ENCODE measurements at regions not wholly inside any gene's neighbourhood (a gene's known extent, or its start where the extent isn't known, plus 50 kb on each side); places are given as distances from the start of the nearest gene placed in this dataset.
"Not testable (repeated sequence)": the region's sequence is repeated elsewhere in the genome, so short reads cannot be mapped to it uniquely, and the experiment has no call there.

GRCh38 chr10:65566906-65567305 is 1358.9 kb upstream of the LRRTM3 start:
- in situ Hi-C loops (cut with HindIII; ENCODE audit: low pct_unique_long_range_greater_than_20kb, low sequenced_read_pairs), result no loop called here

GRCh38 chr10:65570143-65571010 is 1355.5 kb upstream of the LRRTM3 start:
- in situ Hi-C loops (cut with HindIII; ENCODE audit: low pct_unique_long_range_greater_than_20kb, low sequenced_read_pairs), result no loop called here

More at GRCh38 chr10:65566906-65567305, 1358.9 kb upstream of the LRRTM3 start:
- DNase-seq (ENCODE audit: low read depth, low spot score), result no peak

GRCh38 chr10:65571011-65571570 is 1354.7 kb upstream of the LRRTM3 start:
- DNase-seq (ENCODE audit: low read depth, low spot score), result peak; percentile 2
- in situ Hi-C loops (cut with HindIII; ENCODE audit: low pct_unique_long_range_greater_than_20kb, low sequenced_read_pairs), result no loop called here

More at GRCh38 chr10:65570143-65571010, 1355.5 kb upstream of the LRRTM3 start:
- DNase-seq (ENCODE audit: low read depth, low spot score), result peak; percentile 63

- DNase-seq (ENCODE audit: low read depth, low spot score), result no peak
- in situ Hi-C loops (cut with HindIII; ENCODE audit: low pct_unique_long_range_greater_than_20kb, low sequenced_read_pairs), result no loop called here
These were observed 1344.3 kb upstream of the LRRTM3 start for GRCh38 chr10:65581426-65582026.

- in situ Hi-C loops (cut with HindIII; ENCODE audit: low pct_unique_long_range_greater_than_20kb, low sequenced_read_pairs), result no loop called here
- no peak for DNase-seq (ENCODE audit: low read depth, low spot score)
These were observed 1323.5 kb upstream of the LRRTM3 start for GRCh38 chr10:65602182-65602865.

- in situ Hi-C loops (cut with HindIII; ENCODE audit: low pct_unique_long_range_greater_than_20kb, low sequenced_read_pairs), result no loop called here
- peak; percentile 64 for DNase-seq (ENCODE audit: low read depth, low spot score)
These were observed 1314.2 kb upstream of the LRRTM3 start for GRCh38 chr10:65611592-65611991.

GRCh38 chr10:65614956-65615565 is 1310.8 kb upstream of the LRRTM3 start:
- DNase-seq (ENCODE audit: low read depth, low spot score), result no peak
- in situ Hi-C loops (cut with HindIII; ENCODE audit: low pct_unique_long_range_greater_than_20kb, low sequenced_read_pairs), result no loop called here

GRCh38 chr10:65618126-65618525 is 1307.7 kb upstream of the LRRTM3 start:
- no peak for DNase-seq (ENCODE audit: low read depth, low spot score)
- in situ Hi-C loops (cut with HindIII; ENCODE audit: low pct_unique_long_range_greater_than_20kb, low sequenced_read_pairs), result no loop called here

- no peak for DNase-seq (ENCODE audit: low read depth, low spot score)
- in situ Hi-C loops (cut with HindIII; ENCODE audit: low pct_unique_long_range_greater_than_20kb, low sequenced_read_pairs), result no loop called here
These were observed 1305.3 kb upstream of the LRRTM3 start for GRCh38 chr10:65620404-65621048.

GRCh38 chr10:65622608-65623007 is 1303.2 kb upstream of the LRRTM3 start:
- DNase-seq (ENCODE audit: low read depth, low spot score), result no peak
- in situ Hi-C loops (cut with HindIII; ENCODE audit: low pct_unique_long_range_greater_than_20kb, low sequenced_read_pairs), result no loop called here

GRCh38 chr10:65628493-65629139 is 1297.2 kb upstream of the LRRTM3 start:
- no peak for DNase-seq (ENCODE audit: low read depth, low spot score)
- in situ Hi-C loops (cut with HindIII; ENCODE audit: low pct_unique_long_range_greater_than_20kb, low sequenced_read_pairs), result no loop called here

GRCh38 chr10:65660006-65660405 is 1265.8 kb upstream of the LRRTM3 start:
- in situ Hi-C loops (cut with HindIII; ENCODE audit: low pct_unique_long_range_greater_than_20kb, low sequenced_read_pairs), result no loop called here
- peak; percentile 93 for DNase-seq (ENCODE audit: low read depth, low spot score)

- in situ Hi-C loops (cut with HindIII; ENCODE audit: low pct_unique_long_range_greater_than_20kb, low sequenced_read_pairs), result no loop called here
- DNase-seq (ENCODE audit: low read depth, low spot score), result no peak
These were observed 1255.7 kb upstream of the LRRTM3 start for GRCh38 chr10:65670087-65670486.

GRCh38 chr10:65670596-65670995 is 1255.2 kb upstream of the LRRTM3 start:
- in situ Hi-C loops (cut with HindIII; ENCODE audit: low pct_unique_long_range_greater_than_20kb, low sequenced_read_pairs), result not testable (repeated sequence)

GRCh38 chr10:65675236-65675635 is 1250.6 kb upstream of the LRRTM3 start:
- in situ Hi-C loops (cut with HindIII; ENCODE audit: low pct_unique_long_range_greater_than_20kb, low sequenced_read_pairs), result no loop called here
- DNase-seq (ENCODE audit: low read depth, low spot score), result no peak

More at GRCh38 chr10:65670596-65670995, 1255.2 kb upstream of the LRRTM3 start:
- not testable (repeated sequence) for DNase-seq (ENCODE audit: low read depth, low spot score)

- in situ Hi-C loops (cut with HindIII; ENCODE audit: low pct_unique_long_range_greater_than_20kb, low sequenced_read_pairs), result no loop called here
- DNase-seq (ENCODE audit: low read depth, low spot score), result no peak
These were observed 1240.9 kb upstream of the LRRTM3 start for GRCh38 chr10:65684896-65685295.
